ENCODE measurements at regions not wholly inside any gene's neighbourhood (a gene's known extent, or its start where the extent isn't known, plus 50 kb on each side); places are given as distances from the start of the nearest gene placed in this dataset.

GRCh38 chr9:87266697-87267096 is 231.0 kb upstream of the DAPK1 start:
- H3K27ac ChIP-seq (ENCODE audit: insufficient read length, low read depth, low read length): no peak overlapping the region
- no peak overlapping the region for H4K5ac ChIP-seq (ENCODE audit: insufficient read length, low read depth, low read length)
- H3K4me2 ChIP-seq (ENCODE audit: insufficient read depth, insufficient read length, low read length): no peak overlapping the region
- no peak overlapping the region for H2BK5ac ChIP-seq (ENCODE audit: insufficient read length, low read length)
- no peak overlapping the region for H3K23ac ChIP-seq (ENCODE audit: insufficient read length, low read depth, low read length)
- H2BK12ac ChIP-seq (ENCODE audit: insufficient read length, low read depth, low read length): no peak overlapping the region
- no CpG with 5 or more reads among the region's 1 CpG for WGBS (ENCODE audit: extremely low coverage, insufficient read length, low lambda C conversion rate)
- H3K23me2 ChIP-seq (ENCODE audit: insufficient read length, low read depth, low read length, poor library complexity, severe bottlenecking): no peaks in the 10 kb centered on the region
- H3K9me3 ChIP-seq (ENCODE audit: control insufficient read depth, low read depth, low read length): no peaks in the 10 kb centered on the region
- H3K27me3 ChIP-seq (ENCODE audit: insufficient read depth, low read length): no peaks in the 10 kb centered on the region
- H2BK120ac ChIP-seq (ENCODE audit: low read depth, low read length, poor library complexity, severe bottlenecking): no peak overlapping the region
- Mint-ChIP-seq H3K9me3 (no peaks in the 10 kb centered on the region; a peak in 1 of 5 replicates), H3K4me1 (peaks cover 7 to 9% of the 10 kb centered on the region in 2 experiments), H3K36me3 (ENCODE audit: insufficient read depth in 1 of 3, low read depth in 3 of 3) (no peaks in the 10 kb centered on the region; a peak in 1 of 7 replicates), H3K4me3 (no peak overlapping the region), H3K27me3 (ENCODE audit: low read depth) (peaks cover 1% of the 10 kb centered on the region), H3K27ac (no peak overlapping the region)
- H3K4me1 ChIP-seq (ENCODE audit: insufficient read depth, low read length): no peaks in the 10 kb centered on the region
- H3K56ac ChIP-seq (ENCODE audit: insufficient read length, low read depth, low read length): no peak overlapping the region
- no peak for TF ChIP-seq CTCF (conservative IDR thresholded peaks at IDR 0.05)
- no peaks in the 10 kb centered on the region for H4K20me1 ChIP-seq (ENCODE audit: control insufficient read depth, insufficient read depth, insufficient read length)
- H3K79me1 ChIP-seq (ENCODE audit: insufficient read depth, low read depth, low read length, poor library complexity, severe bottlenecking): no peaks in the 10 kb centered on the region
- no peak for DNase-seq
- H2AK5ac ChIP-seq (ENCODE audit: insufficient read length, low read length): no peak overlapping the region
- H2BK15ac ChIP-seq (ENCODE audit: low read depth, low read length): no peak overlapping the region
- H3K18ac ChIP-seq (ENCODE audit: insufficient read length, low read depth, low read length): no peak overlapping the region
- H3K79me2 ChIP-seq (ENCODE audit: insufficient read depth, low read length): no peaks in the 10 kb centered on the region
- no peak overlapping the region for H2BK20ac ChIP-seq (ENCODE audit: low read depth, low read length, poor library complexity, severe bottlenecking)
- no peak overlapping the region for H3K9ac ChIP-seq (ENCODE audit: extremely low read depth, insufficient read length, low read length)
- no peak overlapping the region for H2AFZ ChIP-seq (ENCODE audit: low read length)
- no peak overlapping the region for H3K4ac ChIP-seq (ENCODE audit: low read depth, low read length)
- no peak overlapping the region for H3T11ph ChIP-seq (ENCODE audit: low read length)
- H3K14ac ChIP-seq (ENCODE audit: insufficient read depth, low read length): no peak overlapping the region
- H4K8ac ChIP-seq (replicated peaks; ENCODE audit: insufficient read length, low read depth, low read length): no peak overlapping the region
- H4K91ac ChIP-seq (ENCODE audit: insufficient read length, low read depth, low read length): no peak overlapping the region
